CD4-positive, alpha-beta T cell treated with Interleukin-15 for 4 hours (primary cell): ENCODE measurements at regions not wholly inside any gene's neighbourhood (a gene's known extent, or its start where the extent isn't known, plus 50 kb on each side); places are given as distances from the start of the nearest gene placed in this dataset.
"Not testable (repeated sequence)": the region's sequence is repeated elsewhere in the genome, so short reads cannot be mapped to it uniquely, and the experiment has no call there.

ENCODE experiments used
- DNase-seq: peaks from one replicate; pipeline ENCODE4 v3.0.0-alpha.2; 2020; ENCODE audit warnings: low spot score

DNA sequence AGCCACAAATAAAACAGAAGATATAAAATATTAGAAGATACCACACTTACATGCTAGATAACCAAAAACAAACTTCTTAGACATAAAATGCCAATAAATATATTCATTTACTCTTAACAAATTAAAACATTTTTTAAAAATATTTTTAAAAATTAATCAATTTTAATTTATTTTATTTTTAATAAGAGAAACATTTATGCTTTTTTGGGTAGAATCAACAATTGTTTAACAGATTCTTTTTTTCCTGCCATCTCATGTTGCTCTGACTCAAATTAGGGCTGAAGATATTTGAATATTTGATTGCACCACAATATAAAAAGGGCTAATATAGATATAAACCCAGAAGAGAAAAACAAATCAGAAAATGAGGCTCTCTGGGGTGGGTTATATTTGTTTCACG, 172.6 kb downstream of the GOLGA6L6 start:
- no peak for DNase-seq

DNA sequence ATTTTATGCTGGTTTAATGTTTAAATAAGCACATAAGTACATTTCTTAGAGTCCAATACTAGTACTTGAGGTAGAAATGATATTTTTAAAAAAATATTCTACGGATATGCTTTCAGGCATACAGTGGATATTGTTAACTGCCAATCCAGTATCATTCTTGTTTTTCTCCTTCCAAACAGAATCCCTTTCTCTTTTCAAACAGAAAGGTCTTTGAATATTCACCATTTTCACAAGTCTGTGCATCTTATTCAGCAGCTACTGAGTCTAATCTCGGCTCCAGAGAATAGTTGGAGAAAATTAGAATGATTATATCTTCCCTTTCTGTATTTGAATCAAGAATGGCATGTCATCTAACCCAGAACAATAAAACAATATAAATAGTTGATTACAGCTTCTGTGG, 174.5 kb downstream of the GOLGA6L6 start:
- DNase-seq: no peak

DNA sequence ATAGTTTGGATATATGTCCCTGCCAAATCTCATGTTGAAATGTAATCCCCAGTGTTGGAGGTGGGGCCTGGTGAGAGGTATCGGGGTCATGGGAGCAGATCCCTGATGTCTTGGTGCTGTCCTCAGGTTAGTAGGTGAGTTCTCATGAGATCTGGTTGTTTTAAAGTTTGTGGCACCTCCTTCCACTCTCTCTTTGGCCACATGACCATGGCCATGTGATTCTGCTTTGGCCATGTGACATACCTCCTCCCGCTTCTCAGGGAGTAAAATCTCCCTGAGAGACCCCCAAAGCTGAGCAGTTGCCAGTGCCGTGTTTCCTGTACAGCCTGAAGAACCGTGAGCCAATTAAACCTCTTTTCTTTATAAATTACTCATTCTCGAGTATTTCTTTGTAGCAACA, 178.0 kb downstream of the GOLGA6L6 start:
- not testable (repeated sequence) for DNase-seq

DNA sequence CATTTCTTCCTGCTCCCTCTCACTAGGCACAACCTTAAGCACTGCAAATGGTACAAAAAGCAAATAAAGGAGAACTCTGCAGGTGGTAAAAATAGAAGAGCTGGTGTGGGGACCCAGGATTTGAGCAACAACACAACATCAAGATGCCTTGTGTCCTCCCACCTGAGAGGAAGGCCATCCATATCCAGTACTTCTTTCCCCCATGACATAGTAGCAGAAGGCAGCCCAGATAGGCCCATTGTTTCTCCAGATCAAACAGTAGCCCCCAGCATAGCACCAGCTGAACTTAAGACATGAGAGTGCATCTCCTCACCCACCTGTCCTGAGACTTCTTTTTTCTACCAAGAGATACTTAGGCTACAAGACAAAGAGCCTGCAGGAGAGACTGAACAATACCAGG, 180.5 kb downstream of the GOLGA6L6 start:
- no peak for DNase-seq

DNA sequence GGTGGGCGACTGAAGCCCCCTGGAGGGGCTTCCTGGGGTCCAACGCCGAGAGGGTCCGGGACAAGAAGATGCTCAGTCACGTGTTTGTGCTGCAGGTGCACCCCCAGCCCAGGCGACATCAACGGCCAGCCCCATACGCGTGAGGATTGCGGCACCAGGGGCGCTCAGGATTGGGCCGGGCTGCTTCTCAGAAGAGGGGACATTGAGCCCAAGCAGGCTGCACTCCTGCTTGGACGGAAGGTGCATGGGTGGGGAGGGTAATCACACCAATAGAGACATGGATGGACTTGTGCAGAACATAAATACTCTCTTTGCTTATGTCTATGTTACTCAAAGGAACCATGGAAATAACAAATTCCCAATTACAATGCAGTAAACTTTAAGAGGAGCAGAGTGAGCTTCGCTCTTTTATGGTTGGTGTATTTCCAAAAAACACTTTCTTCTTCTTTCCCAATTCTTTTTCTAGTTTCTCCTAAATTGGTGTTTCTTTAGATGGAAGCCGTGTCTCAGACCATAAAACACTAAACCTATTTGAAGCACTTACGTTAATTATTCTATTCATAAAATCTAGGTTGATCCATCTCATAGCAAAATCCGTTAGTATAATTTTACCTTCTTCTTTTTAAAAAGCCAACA, 182.7 kb downstream of the GOLGA6L6 start:
- DNase-seq: no peak

DNA sequence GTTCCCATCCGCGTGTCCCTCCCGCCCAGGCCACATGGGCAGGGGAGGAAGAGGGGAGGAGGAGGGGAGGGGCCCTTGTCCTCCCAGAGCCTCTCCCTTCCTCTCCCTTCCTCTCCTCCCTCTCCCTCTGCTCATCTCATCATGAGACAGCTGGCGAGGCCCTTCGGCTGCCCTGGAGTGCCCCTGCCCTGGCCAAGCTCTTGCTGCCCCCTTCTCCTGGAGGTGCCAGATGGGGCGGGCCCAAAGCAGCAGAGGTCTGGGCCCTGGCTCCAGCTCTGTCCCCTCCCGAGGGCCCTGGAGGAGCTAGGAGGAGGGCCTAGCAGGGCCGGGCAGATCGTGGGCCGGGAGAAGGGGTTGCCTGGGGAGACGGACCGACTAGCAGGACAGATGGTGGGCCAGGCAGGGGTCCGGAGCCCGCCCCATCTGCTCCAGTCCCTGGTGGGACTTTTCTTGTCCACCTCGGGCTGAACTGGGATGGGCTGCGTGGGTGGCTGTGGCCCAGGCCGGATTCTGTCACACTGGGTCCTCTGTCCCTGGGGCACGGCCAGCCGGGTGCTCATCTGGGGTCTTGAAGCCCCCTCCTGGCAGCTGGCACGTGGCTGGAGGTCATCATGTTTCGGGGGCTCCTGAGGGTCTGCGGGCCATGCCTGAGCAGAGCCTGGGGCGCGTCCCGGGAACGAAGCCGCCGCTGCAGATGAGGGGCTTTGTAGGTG, 183.4 kb downstream of the GOLGA6L6 start:
- DNase-seq: no peak

DNA sequence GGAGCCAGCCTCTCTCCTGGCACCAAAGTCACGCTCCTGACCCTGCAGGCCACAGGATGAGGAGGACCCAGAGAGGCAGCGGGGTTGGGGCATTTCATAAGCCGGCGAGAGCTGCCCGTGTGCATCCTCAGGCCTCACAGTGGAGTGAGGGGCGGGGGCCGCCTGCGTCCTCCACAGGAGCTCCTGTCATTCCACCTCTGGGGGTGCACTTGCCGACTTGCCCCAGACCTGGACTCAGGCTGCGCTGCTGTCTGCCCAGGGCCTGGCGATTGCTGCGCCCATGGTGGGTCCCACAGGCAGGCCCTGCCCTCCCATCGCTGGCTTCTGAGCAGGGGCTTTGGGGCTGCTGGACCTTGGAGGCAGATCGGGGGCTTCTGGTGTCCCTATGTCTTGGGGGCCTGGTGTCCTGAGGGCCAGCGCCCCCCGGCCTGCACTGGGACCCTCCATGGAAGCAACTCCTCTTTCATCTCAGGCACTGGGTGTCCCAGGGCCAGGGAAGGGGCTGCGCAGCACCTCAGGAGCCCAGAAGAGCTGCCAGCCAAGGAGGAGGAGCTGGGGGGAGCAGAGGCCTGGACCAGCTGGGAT, 184.0 kb downstream of the GOLGA6L6 start:
- DNase-seq: no peak

DNA sequence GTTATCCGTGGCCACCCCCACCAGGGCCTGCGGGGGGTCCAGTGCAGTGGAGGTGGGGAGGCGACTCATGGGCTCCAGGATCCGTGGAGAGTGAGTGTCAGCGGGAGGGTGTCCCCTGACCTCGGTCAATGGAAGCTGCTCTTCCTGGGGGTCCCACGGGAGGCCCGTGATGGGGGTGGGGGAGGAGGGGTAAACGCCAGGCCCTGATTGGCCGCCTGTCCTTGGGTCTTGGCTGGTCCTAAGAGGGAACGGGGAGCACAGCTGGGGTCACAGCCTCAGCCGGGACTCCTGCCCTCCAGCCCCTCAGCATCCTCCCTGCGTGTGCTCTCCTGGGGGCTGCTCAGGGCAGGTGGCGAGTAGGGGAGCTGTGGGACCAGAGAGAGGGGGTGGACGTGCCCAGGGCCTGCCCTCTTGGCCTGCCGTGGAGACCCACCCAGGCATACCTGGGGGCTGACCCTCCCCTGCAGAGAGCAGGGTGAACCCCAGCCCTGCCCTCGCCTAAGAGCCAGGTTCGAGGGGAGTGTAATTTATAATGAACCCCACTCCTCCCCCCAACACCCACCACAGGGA, 184.6 kb downstream of the GOLGA6L6 start:
- no peak for DNase-seq

DNA sequence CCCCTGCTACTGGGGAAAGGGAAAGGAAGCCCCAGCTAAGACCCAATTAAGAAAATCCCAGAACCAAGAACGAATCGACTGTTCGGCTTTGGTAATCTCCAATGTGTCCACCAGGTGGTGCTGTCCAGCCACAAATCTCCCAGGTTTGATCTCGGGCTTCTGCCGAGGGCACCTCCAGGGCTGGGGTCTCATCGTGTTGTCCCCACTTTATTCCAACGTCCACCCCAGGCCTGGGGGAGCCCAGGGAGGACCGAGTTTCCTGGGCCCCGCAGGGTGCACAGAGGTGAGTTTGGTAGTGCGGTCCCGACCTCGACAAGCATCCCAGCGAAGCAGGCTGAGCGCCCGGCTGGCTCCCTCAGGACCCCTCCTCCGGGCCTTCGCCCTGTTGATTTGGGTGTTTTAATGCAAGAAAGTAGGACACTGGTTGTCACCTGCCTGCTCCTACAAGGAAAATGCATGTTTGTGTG, 185.1 kb downstream of the GOLGA6L6 start:
- DNase-seq: peak; percentile 74

DNA sequence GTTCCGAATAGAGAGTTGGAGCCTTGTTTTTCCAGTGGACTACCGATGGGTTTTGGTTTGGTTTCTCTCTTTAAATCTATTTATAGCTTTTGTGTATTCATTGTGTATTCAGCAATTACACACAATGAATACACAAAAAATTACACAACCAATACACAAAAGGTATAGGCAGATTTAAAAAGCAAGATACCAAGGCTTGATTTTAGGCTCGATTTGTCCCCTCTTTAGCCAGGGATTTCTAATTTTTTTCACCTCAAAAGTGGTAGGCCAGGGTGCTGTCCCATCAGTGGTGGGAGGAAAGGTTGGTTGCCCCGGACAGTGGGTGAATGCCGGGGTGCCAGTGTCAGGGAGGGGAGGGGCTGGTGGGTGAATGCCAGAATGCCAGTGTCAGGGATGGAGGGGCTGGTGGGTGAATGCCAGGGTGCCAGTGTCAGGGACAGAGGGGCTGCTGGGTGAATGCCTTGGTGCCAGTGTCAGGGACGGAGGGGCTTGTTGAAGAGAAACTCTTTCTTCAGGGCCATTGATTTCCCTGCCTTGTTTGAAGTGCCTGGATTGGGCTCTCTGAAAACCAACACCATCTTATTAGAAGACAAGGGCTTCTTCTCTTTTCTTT, 186.2 kb downstream of the GOLGA6L6 start:
- DNase-seq: no peak

DNA sequence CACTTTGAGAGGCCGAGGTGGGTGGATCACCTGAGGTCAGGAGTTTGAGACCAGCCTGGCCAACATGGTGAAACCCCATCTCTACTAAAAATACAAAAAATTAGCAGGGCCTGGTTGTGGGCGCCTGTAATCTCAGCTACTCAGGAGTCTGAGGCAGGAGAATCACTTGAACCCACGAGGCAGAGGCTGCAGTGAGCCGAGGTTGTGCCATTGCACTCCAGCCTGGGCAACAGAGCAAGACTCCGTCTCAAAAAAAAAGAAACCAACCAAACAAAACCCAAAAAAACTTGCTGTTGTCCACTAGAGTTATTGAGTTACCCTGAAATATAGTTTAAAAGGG, 186.7 kb downstream of the GOLGA6L6 start:
- DNase-seq: not testable (repeated sequence)

DNA sequence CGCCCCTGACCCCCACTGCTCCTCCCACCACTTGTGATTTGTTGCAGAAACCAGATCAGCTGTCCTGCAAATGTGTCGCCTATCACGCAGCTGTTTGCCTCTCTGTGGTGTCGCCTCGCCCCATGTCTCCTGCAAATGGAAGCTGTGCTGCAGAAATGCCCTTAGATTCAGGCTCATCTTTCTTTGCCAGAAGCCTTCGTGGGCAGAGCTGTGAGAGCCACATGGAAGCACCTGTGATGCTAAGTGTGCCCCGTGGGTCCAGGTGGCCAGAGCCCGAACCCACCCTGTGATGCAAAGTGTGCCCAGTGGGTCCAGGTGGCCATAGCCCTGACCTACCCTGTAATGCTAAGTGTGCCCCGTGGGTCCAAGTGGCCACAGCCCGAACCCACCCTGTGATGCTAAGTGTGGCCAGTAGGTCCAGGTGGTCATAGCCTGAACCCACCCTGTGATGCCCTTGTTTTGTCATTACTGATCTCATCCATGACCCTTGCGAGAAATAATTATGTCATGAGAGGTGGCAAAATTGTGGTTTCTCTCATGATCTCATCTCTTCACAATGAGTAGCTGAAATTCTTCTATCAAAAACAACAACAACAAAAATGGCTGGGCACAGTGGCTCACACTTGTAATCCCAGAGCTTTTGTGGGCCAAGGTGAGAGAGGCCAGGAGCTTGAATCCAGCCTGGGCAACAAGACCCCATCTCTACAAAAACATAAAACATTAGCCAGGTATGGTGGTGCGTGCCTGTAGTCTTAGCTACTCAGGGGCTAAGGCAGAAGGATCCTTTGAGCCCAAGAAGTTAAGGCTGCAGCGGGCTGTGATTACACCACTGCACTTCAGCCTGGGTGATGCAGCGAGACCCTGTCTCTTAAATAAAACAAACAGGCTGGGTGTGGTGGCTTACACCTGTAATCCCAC, 187.4 kb downstream of the GOLGA6L6 start:
- DNase-seq: no peak

DNA sequence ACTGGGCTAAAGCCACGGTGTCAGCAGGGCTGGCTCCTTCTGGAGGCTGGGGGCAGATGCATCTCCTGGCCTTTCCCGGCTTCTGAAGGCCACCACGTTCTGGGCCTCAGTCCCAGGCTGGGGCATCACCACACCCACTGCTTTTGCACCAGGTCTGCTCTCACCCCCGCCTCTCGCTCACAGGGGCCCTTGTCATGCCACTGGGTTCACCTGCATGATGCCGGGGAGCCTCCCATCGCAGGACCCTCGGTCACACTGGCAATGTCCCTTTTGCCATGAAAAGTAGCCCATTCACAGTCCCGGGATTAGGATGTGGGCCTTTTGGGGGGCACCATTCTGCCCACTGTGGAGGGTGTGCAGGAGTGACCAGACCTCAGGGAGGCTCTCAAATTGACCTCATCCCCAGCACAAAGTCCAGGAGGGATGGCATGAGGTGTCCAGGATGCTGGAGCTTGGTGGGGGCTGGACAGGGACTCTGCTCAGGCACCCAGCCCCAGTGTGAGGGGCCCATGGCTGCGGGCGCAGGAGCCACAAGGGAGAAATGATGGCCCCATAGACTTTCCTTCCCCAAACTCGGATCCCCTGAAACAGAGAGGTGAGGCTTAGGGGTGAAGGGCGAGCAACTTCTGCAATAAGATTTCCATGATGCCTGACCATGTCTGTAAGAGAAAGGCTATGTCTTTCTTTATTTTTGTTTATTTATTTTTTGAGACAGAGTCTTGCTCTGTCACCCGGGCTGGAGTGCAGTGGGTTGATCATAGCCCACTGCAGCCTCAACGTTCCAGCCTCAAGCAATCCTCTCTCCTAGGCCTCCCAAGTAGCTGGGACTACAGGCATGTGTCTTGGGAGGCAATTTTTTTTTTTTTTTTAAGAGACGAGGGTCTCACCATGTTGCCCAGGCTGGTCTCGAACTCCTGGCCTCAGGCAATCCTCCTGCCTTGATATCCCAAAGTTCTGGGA, 189.1 kb downstream of the GOLGA6L6 start:
- DNase-seq: no peak

DNA sequence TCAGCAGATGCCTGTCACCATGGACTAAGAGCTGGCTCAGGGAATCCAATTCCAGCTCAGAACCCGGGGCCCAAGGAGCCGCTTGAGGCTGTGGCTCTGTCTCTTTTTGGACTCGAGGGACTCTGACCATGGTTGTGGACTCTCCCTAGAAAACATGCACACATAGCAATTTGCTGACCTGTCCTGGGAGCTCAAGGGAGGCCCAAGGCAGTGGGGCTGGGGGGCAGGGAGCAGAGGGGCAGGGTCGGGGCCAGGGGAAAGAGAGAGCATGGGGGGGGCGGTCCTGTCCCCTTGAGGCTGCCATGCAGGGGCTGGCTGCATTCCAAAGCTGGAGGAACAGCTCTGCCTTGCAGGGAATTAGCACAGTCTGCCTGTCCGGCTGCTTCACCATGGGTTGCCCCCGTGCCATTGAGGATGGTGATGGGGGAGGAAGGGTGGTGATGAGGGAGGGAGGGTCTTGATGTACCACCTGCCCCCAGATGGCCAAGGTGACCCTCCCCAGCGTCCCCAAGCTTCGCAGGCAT, 190.1 kb downstream of the GOLGA6L6 start:
- DNase-seq: no peak

DNA sequence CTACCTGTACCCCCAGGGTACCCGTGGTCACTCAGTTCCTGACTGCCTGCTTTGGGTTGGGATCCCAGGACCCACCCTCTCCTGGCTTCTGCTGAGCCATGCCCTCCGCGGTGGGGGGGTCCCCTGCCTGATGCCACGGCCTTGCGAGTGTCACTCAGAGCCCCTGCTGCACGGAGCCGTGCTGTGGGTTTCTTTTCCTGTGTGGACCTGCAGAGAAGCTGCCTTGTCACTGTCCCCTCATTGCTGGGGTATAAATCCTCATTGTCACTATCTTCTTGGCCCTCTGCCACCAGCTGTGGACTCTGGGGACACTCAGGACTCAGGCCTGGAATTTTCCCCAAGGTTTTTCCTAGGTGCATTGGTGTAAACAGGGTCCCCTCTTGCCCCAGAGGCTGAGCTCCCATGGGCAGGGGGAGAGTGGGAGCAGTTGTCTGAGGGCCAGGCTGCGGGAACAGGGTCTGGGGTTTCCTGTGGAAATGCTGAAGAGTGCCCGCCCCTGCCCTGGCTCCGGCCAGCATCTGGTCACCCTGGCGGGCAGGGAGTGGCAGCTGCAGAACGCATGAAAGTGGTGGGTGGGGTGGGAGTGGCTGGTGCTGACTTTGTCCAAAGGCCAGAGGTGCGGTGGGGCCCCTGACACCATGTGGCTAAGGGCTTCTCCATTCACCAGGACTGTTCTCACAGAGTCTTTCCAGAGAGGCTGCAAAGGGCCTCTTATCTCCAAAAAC, 191.7 kb downstream of the GOLGA6L6 start:
- no peak for DNase-seq

DNA sequence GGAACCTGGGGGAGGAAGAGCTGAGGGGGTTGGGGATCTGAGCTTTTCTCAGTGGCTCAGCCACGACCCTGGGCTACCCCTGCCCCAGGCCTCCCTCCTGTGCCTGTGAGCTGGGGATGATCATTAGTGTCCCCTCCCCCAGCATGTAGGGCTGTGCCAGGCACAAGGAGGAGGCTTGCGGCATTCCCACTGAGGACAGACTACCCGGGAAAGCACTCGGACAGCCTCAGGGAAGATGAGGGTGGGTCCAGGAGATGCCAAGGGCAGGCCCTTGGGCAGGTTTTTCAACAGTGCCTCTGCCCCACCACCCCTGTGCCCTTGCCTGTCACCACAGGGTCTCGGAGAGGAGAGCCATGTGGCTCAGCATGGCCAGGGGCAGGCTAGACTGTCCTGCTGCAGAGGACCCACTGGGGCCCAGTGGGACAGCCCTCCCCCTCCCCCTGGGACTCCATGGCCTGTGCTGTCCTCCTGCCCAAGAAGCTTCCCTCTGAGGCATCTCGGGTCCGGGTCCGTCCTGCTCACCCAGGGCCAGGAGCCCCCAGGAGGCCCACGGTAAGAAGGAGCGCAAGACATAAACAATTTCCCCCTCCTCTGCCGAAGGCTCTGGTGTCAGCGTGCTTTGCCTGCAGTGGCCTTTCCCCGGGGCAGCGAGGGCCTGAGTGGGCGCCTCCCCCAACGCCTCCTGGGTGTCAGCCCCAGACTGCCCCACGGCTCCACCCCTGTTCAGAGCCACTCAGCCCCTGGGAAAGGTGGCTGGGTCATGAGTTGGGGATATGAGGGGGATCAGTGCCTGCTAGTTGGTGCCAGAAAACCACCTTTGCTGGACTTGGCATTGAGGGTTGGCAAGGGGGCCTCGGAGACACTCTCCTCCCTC, 192.5 kb downstream of the GOLGA6L6 start:
- no peak for DNase-seq

DNA sequence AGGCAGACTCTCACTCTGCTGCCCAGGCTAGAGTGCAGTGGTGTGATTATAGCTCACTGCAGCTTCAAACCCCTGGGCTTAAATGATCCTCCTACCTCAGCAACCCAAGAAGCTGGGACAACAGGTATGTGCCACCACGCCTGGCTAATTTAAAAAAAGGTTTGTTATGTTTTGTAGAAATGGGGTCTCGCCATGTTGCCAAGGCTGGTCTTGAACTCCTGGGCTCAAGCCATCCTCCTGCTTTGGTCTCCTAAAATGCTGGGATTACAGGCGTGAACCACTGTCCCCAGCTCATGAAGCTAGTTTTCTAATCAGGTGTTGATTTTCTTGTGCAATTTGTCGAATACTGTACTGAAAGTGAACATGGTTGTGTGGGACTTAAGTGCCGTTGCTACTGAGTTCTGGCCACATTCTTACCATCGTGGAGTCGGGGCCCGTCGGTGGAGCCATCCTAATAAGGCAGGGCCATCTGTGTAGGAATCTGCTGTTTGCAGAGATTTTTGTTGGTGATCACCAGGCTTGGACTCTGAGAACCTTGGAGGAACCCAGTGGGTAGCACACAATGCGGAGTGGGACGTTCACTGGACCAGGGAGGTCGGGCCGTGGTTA, 193.2 kb downstream of the GOLGA6L6 start:
- no peak for DNase-seq
